CD14-positive monocyte (primary cell): ENCODE measurements at regions not wholly inside any gene's neighbourhood (a gene's known extent, or its start where the extent isn't known, plus 50 kb on each side); places are given as distances from the start of the nearest gene placed in this dataset.

Experiments
- DNase-seq, 3 donors: peaks; one replicate each; pipeline ENCODE4 v3.0.0-alpha.2; 2011 to 2022
- H2AFZ ChIP-seq: 2 replicates; pipeline ENCODE4 v1.6.0; 2012; ENCODE audit warnings: mild to moderate bottlenecking, low read depth, low read length, inconsistent platforms; ENCODE audit not compliant: insufficient read depth, poor library complexity, severe bottlenecking
- H3K27ac ChIP-seq, 2 donors: 1 replicate in 1 of 2; 2 replicates in 1 of 2; pipeline ENCODE4 v1.5.1; 2012 to 2013; ENCODE audit warnings: low read length in 2 of 2, control low read depth in 1 of 2, inconsistent platforms in 1 of 2, low read depth in 1 of 2, mild to moderate bottlenecking in 1 of 2
- H3K27me3 ChIP-seq, 2 donors: one replicate each; pipeline versions ENCODE4 v1.6.0 to v1.6.1; 2011 to 2013; ENCODE audit warnings: low read length in 2 of 2; ENCODE audit not compliant: control insufficient read depth in 2 of 2, insufficient read depth in 2 of 2
- H3K36me3 ChIP-seq, 2 donors: replicated peaks in 1 of 2; 1 replicate in 1 of 2; 2 replicates in 1 of 2; pipeline versions ENCODE4 v1.5.1 to v1.6.1; 2012 to 2013; ENCODE audit warnings: low read length in 2 of 2, control low read depth in 1 of 2, inconsistent platforms in 1 of 2, mild to moderate bottlenecking in 1 of 2; ENCODE audit not compliant: insufficient read depth in 2 of 2, control insufficient read depth in 1 of 2
- H3K4me1 ChIP-seq, 2 donors: 1 replicate in 1 of 2; 2 replicates in 1 of 2; pipeline versions ENCODE4 v1.5.1 to v1.6.1; 2012 to 2013; ENCODE audit warnings: low read length in 2 of 2, control low read depth in 1 of 2, inconsistent platforms in 1 of 2, mild to moderate bottlenecking in 1 of 2, moderate library complexity in 1 of 2; ENCODE audit not compliant: insufficient read depth in 2 of 2, control insufficient read depth in 1 of 2
- H3K4me2 ChIP-seq: replicated peaks from 2 replicates; pipeline ENCODE3; 2012; ENCODE audit warnings: low read length, moderate library complexity, mild to moderate bottlenecking; ENCODE audit not compliant: poor library complexity, severe bottlenecking; ENCODE audit errors: extremely low read depth
- H3K4me3 ChIP-seq, 3 experiments: fragments of 200-600 bp in 1 of 3; sonication (generic) in 1 of 3; replicated peaks in 1 of 3; 1 replicate in 2 of 3; 2 replicates in 1 of 3; pipeline ENCODE4 v1.5.1; 2011 to 2013; ENCODE audit warnings: low read length in 3 of 3, mild to moderate bottlenecking in 3 of 3, control low read depth in 2 of 3, low read depth in 2 of 3, inconsistent platforms in 1 of 3, moderate library complexity in 1 of 3
- H3K79me2 ChIP-seq: 2 replicates; pipeline ENCODE4 v1.6.0; 2012; ENCODE audit warnings: mild to moderate bottlenecking, control low read depth, inconsistent platforms, low read length, moderate library complexity; ENCODE audit not compliant: insufficient read depth
- H3K9ac ChIP-seq: 2 replicates; pipeline ENCODE4 v1.6.0; 2017; ENCODE audit warnings: low read length, mild to moderate bottlenecking; ENCODE audit not compliant: insufficient read depth, poor library complexity, severe bottlenecking
- H3K9me3 ChIP-seq, 2 donors: replicated peaks in 1 of 2; 1 replicate in 1 of 2; 2 replicates in 1 of 2; pipeline versions ENCODE4 v1.5.1 to v1.6.1; 2012 to 2013; ENCODE audit warnings: low read length in 2 of 2, control low read depth in 1 of 2; ENCODE audit not compliant: control insufficient read depth in 1 of 2, insufficient read depth in 1 of 2
- H4K20me1 ChIP-seq: 2 replicates; pipeline ENCODE4 v1.6.0; 2012; ENCODE audit warnings: mild to moderate bottlenecking, low read length, control low read depth, moderate library complexity; ENCODE audit not compliant: insufficient read depth
- H3K27ac Mint-ChIP-seq, 7 donors: one replicate each; pipeline ENCODE4 v1.8.0; 2020; ENCODE audit warnings: mild to moderate bottlenecking in 7 of 7, mixed read lengths in 7 of 7, moderate library complexity in 6 of 7, inconsistent platforms in 2 of 7
- H3K27me3 Mint-ChIP-seq, 3 donors: one replicate each; pipeline ENCODE4 v1.8.0; 2021 to 2022; ENCODE audit warnings: low read depth in 3 of 3, mild to moderate bottlenecking in 3 of 3, mixed read lengths in 3 of 3, moderate library complexity in 3 of 3, inconsistent platforms in 1 of 3
- H3K36me3 Mint-ChIP-seq, 2 donors: one replicate each; pipeline ENCODE4 v1.8.0; 2020; ENCODE audit warnings: mixed read lengths in 2 of 2, inconsistent platforms in 1 of 2, mild to moderate bottlenecking in 1 of 2
- H3K4me1 Mint-ChIP-seq: one replicate; pipeline ENCODE4 v1.8.0; 2020; ENCODE audit warnings: mild to moderate bottlenecking, mixed read lengths
- H3K4me3 Mint-ChIP-seq, 2 donors: one replicate each; pipeline ENCODE4 v1.8.0; 2020; ENCODE audit warnings: mild to moderate bottlenecking in 2 of 2, mixed read lengths in 2 of 2, moderate library complexity in 1 of 2
- H3K9me3 Mint-ChIP-seq, 7 donors: one replicate each; pipeline ENCODE4 v1.8.0; 2020 to 2022; ENCODE audit warnings: mixed read lengths in 7 of 7, mild to moderate bottlenecking in 6 of 7, moderate library complexity in 6 of 7, inconsistent platforms in 2 of 7
- CTCF ChIP-seq: fragments of 200-600 bp; IDR thresholded peaks from one replicate; pipeline ENCODE4 v1.8.0; 2022; ENCODE audit warnings: antibody characterized with exemption, mild to moderate bottlenecking
- WGBS: methylation state at CpG from one replicate; pipeline ENCODE4 v1.1.5; 2013; ENCODE audit warnings: missing lambda C conversion rate; ENCODE audit not compliant: insufficient coverage; 5-methylcytosine and 5-hydroxymethylcytosine counted together
- intact Hi-C, 2 donors: fragments of 100-400 bp; cut with micrococcal nuclease; formaldehyde crosslinking; loops; one replicate each; pipeline versions ENCODE4 v1.15.0 to v1.15.1; 2023

GRCh38 chr17:71166311-71166710, 954.5 kb upstream of the SOX9 start:
- no peak overlapping the region for H3K9ac ChIP-seq
- DNase-seq: no peak
- no peak overlapping the region for H2AFZ ChIP-seq
- H3K36me3 ChIP-seq: no peaks in the 10 kb centered on the region
- H3K9me3 Mint-ChIP-seq: peaks cover 0 to 10% (median 2%) of the 10 kb centered on the region in 7 donors
- no CpG with 5 or more reads among the region's 2 CpGs for WGBS
- H3K27me3 ChIP-seq: no peaks in the 10 kb centered on the region
- no peaks in the 10 kb centered on the region for H3K79me2 ChIP-seq
- TF ChIP-seq CTCF: no peak
- no peak overlapping the region for H3K4me3 ChIP-seq
- no peaks in the 10 kb centered on the region for H3K4me1 Mint-ChIP-seq
- H3K27ac ChIP-seq: no peak overlapping the region
- H3K27ac Mint-ChIP-seq: no peak overlapping the region
- H3K27me3 Mint-ChIP-seq: no peaks in the 10 kb centered on the region
- H3K36me3 Mint-ChIP-seq: no peaks in the 10 kb centered on the region
- no peaks in the 10 kb centered on the region for H4K20me1 ChIP-seq
- no peak overlapping the region for H3K4me3 Mint-ChIP-seq
- H3K4me1 ChIP-seq: no peaks in the 10 kb centered on the region
- peaks cover 4 to 9% of the 10 kb centered on the region in 2 donors for H3K9me3 ChIP-seq
- no peak overlapping the region for H3K4me2 ChIP-seq
- intact Hi-C loops: no loop called here

GRCh38 chr17:71168053-71168741, 952.6 kb upstream of the SOX9 start:
- 80% methylated on average over 4 of the region's 5 CpGs for WGBS
- H4K20me1 ChIP-seq: no peaks in the 10 kb centered on the region

More at GRCh38 chr17:71168053-71168741, 952.6 kb upstream of the SOX9 start:
- intact Hi-C loops: no loop called here
- H3K79me2 ChIP-seq: no peaks in the 10 kb centered on the region
- H3K4me1 Mint-ChIP-seq: no peaks in the 10 kb centered on the region
- H3K9me3 Mint-ChIP-seq: peaks cover 2 to 10% (median 3%) of the 10 kb centered on the region in 7 donors
- H3K4me2 ChIP-seq: no peak overlapping the region
- no peaks in the 10 kb centered on the region for H3K4me1 ChIP-seq
- no peak overlapping the region for H3K4me3 ChIP-seq
- no peak overlapping the region for H3K27ac Mint-ChIP-seq
- no peak overlapping the region for H3K27ac ChIP-seq
- H3K4me3 Mint-ChIP-seq: no peak overlapping the region
- no peak for TF ChIP-seq CTCF
- H3K36me3 ChIP-seq: no peaks in the 10 kb centered on the region
- H3K36me3 Mint-ChIP-seq: no peaks in the 10 kb centered on the region
- peaks cover 0 to 1% (median 0%) of the 10 kb centered on the region in 3 donors for H3K27me3 Mint-ChIP-seq
- H3K27me3 ChIP-seq: no peaks in the 10 kb centered on the region
- H3K9me3 ChIP-seq: peaks cover 0 to 11% of the 10 kb centered on the region in 2 donors
- DNase-seq: no peak
- H2AFZ ChIP-seq: no peak overlapping the region
- H3K9ac ChIP-seq: no peak overlapping the region
